ENCODE measurements at regions not wholly inside any gene's neighbourhood (a gene's known extent, or its start where the extent isn't known, plus 50 kb on each side); places are given as distances from the start of the nearest gene placed in this dataset.

GRCh38 chr11:95684701-95685100 is 104.9 kb downstream of the FAM76B start:
- no peak for TF ChIP-seq POLR2AphosphoS5 (IDR thresholded peaks at IDR 0.05; ENCODE audit: low read depth, low read length)
- TF ChIP-seq TAF1 (IDR thresholded peaks at IDR 0.05; ENCODE audit: borderline replicate concordance, insufficient read depth, low read length) = no peak
- TF ChIP-seq SIN3A (IDR thresholded peaks at IDR 0.05; ENCODE audit: borderline replicate concordance, insufficient read depth, low read length) = no peak
- no peak for TF ChIP-seq REST (IDR thresholded peaks at IDR 0.05; ENCODE audit: insufficient read depth in 1 of 2, low read depth in 2 of 2, low read length in 2 of 2)
- no peak for TF ChIP-seq FOXP2 (optimal IDR thresholded peaks at IDR 0.05; ENCODE audit: borderline replicate concordance, extremely low read depth, extremely low read length, insufficient read depth)

GRCh38 chr11:95684170-95684569 is 105.4 kb downstream of the FAM76B start:
- TF ChIP-seq TAF1 (IDR thresholded peaks at IDR 0.05; ENCODE audit: borderline replicate concordance, insufficient read depth, low read length) (no peak), FOXP2 (optimal IDR thresholded peaks at IDR 0.05; ENCODE audit: borderline replicate concordance, extremely low read depth, extremely low read length, insufficient read depth) (no peak), POLR2AphosphoS5 (IDR thresholded peaks at IDR 0.05; ENCODE audit: low read depth, low read length) (no peak), REST (IDR thresholded peaks at IDR 0.05; ENCODE audit: insufficient read depth in 1 of 2, low read depth in 2 of 2, low read length in 2 of 2) (no peak), SIN3A (IDR thresholded peaks at IDR 0.05; ENCODE audit: borderline replicate concordance, insufficient read depth, low read length) (no peak)

GRCh38 chr11:95682552-95682951 is 107.0 kb downstream of the FAM76B start:
- TF ChIP-seq REST (IDR thresholded peaks at IDR 0.05; ENCODE audit: insufficient read depth in 1 of 2, low read depth in 2 of 2, low read length in 2 of 2) = no peak
- no peak for TF ChIP-seq SIN3A (IDR thresholded peaks at IDR 0.05; ENCODE audit: borderline replicate concordance, insufficient read depth, low read length)
- no peak for TF ChIP-seq TAF1 (IDR thresholded peaks at IDR 0.05; ENCODE audit: borderline replicate concordance, insufficient read depth, low read length)
- no peak for TF ChIP-seq POLR2AphosphoS5 (IDR thresholded peaks at IDR 0.05; ENCODE audit: low read depth, low read length)
- TF ChIP-seq FOXP2 (optimal IDR thresholded peaks at IDR 0.05; ENCODE audit: borderline replicate concordance, extremely low read depth, extremely low read length, insufficient read depth) = no peak

- TF ChIP-seq FOXP2 (optimal IDR thresholded peaks at IDR 0.05; ENCODE audit: borderline replicate concordance, extremely low read depth, extremely low read length, insufficient read depth) (no peak), REST (IDR thresholded peaks at IDR 0.05; ENCODE audit: insufficient read depth in 1 of 2, low read depth in 2 of 2, low read length in 2 of 2) (no peak), TAF1 (IDR thresholded peaks at IDR 0.05; ENCODE audit: borderline replicate concordance, insufficient read depth, low read length) (no peak), POLR2AphosphoS5 (IDR thresholded peaks at IDR 0.05; ENCODE audit: low read depth, low read length) (no peak), SIN3A (IDR thresholded peaks at IDR 0.05; ENCODE audit: borderline replicate concordance, insufficient read depth, low read length) (no peak)
Observed at GRCh38 chr11:95680169-95680929, 109.2 kb downstream of the FAM76B start.
